IMR-90 (cell line): ENCODE measurements at regions not wholly inside any gene's neighbourhood (a gene's known extent, or its start where the extent isn't known, plus 50 kb on each side); places are given as distances from the start of the nearest gene placed in this dataset.

Experiments
- ATAC-seq: fragments of 200-7000 bp; cut with Tn5 transposase; 2 replicates; pipeline ENCODE4 v1.9.1; 2020; ENCODE audit warnings: low read depth, mild to moderate bottlenecking, moderate library complexity
- BruUV-seq: library from RNA; stranded (reverse); fragments of 400-500 nt; replicated peaks from 2 replicates; lab custom pipeline; 2021; lab: Mats Ljungman, UMichigan
- CTCF ChIA-PET: fragments of 300-600 bp; formaldehyde crosslinking; extraction: SDS; loops from one replicate; lab custom pipeline; 2021; ENCODE audit warnings: antibody characterized with exemption; lab: Yijun Ruan, JAX
- POLR2A ChIA-PET: fragments of 300-600 bp; sonication (Branson Sonifier 250); formaldehyde crosslinking; loops from one replicate; lab custom pipeline; 2022; ENCODE audit warnings: antibody characterized with exemption; ENCODE audit not compliant: unreplicated experiment; lab: Charles Lee
- DNase-seq: peaks from one replicate; pipeline ENCODE4 v3.0.0; 2013
- H2AFZ ChIP-seq: replicated peaks from 2 replicates; pipeline ENCODE3; 2013; ENCODE audit warnings: low read length, mild to moderate bottlenecking; ENCODE audit not compliant: poor library complexity
- H2AK5ac ChIP-seq: 2 replicates; pipeline ENCODE4 v1.6.1; 2013; ENCODE audit warnings: low read depth, low read length, inconsistent platforms
- H2AK9ac ChIP-seq: replicated peaks from 2 replicates; pipeline ENCODE3; 2013; ENCODE audit warnings: mild to moderate bottlenecking, low read depth, low read length, moderate library complexity; ENCODE audit not compliant: poor library complexity
- H2BK120ac ChIP-seq: 2 replicates; pipeline ENCODE4 v1.6.1; 2013; ENCODE audit warnings: low read depth, low read length, inconsistent platforms
- H2BK15ac ChIP-seq: 3 replicates; pipeline ENCODE4 v1.6.1; 2013; ENCODE audit warnings: low read depth, low read length, inconsistent platforms
- H2BK20ac ChIP-seq: 2 replicates; pipeline ENCODE4 v1.6.1; 2013; ENCODE audit warnings: low read depth, mild to moderate bottlenecking, inconsistent platforms, low read length, moderate library complexity
- H2BK5ac ChIP-seq: 2 replicates; pipeline ENCODE4 v1.6.1; 2013; ENCODE audit warnings: mild to moderate bottlenecking, low read depth, low read length, inconsistent platforms; ENCODE audit not compliant: poor library complexity, severe bottlenecking
- H3K14ac ChIP-seq: replicated peaks from 2 replicates; pipeline ENCODE4 v1.6.1; 2013; ENCODE audit warnings: low read depth, low read length, inconsistent platforms
- H3K18ac ChIP-seq: 2 replicates; pipeline ENCODE4 v1.6.1; 2013; ENCODE audit warnings: low read depth, low read length, control low read depth
- H3K23ac ChIP-seq: 2 replicates; pipeline ENCODE4 v1.6.1; 2013; ENCODE audit warnings: low read depth, low read length, inconsistent platforms
- H3K27ac ChIP-seq: 2 replicates; pipeline ENCODE4 v1.5.1; 2013; ENCODE audit warnings: mild to moderate bottlenecking, control low read depth, low read length; ENCODE audit not compliant: insufficient read depth
- H3K27me3 ChIP-seq: 2 replicates; pipeline ENCODE4 v1.6.1; 2013; ENCODE audit warnings: low read length; ENCODE audit not compliant: control insufficient read depth, insufficient read depth
- H3K36me3 ChIP-seq: 2 replicates; pipeline ENCODE4 v1.6.1; 2013; ENCODE audit warnings: low read length, mixed read lengths; ENCODE audit not compliant: control insufficient read depth, insufficient read depth
- H3K4ac ChIP-seq: 2 replicates; pipeline ENCODE4 v1.6.1; 2013; ENCODE audit warnings: low read depth, low read length, inconsistent platforms
- H3K4me1 ChIP-seq: 2 replicates; pipeline ENCODE4 v1.6.1; 2013; ENCODE audit warnings: low read length, mixed read lengths; ENCODE audit not compliant: control insufficient read depth, insufficient read depth
- H3K4me2 ChIP-seq: 2 replicates; pipeline ENCODE4 v1.6.1; 2013; ENCODE audit warnings: low read depth, mild to moderate bottlenecking, control low read depth, low read length, moderate library complexity
- H3K4me3 ChIP-seq: 2 replicates; pipeline ENCODE4 v1.5.1; 2013; ENCODE audit warnings: low read depth, mild to moderate bottlenecking, control low read depth, low read length, moderate library complexity; ENCODE audit not compliant: insufficient read depth
- H3K56ac ChIP-seq: 2 replicates; pipeline ENCODE4 v1.6.1; 2013; ENCODE audit warnings: low read length, inconsistent platforms; ENCODE audit not compliant: insufficient read depth; ENCODE audit errors: extremely low read depth
- H3K79me1 ChIP-seq, 2 experiments: 2 replicates each; pipeline ENCODE4 v1.6.1; 2013; ENCODE audit warnings: low read length in 2 of 2, inconsistent platforms in 1 of 2, low read depth in 1 of 2
- H3K9ac ChIP-seq: 2 replicates; pipeline ENCODE4 v1.6.1; 2013; ENCODE audit warnings: low read depth, low read length, control low read depth
- H3K9me1 ChIP-seq: 2 replicates; pipeline ENCODE4 v1.6.1; 2013; ENCODE audit warnings: low read length, inconsistent platforms; ENCODE audit not compliant: insufficient read depth
- H3K9me3 ChIP-seq: 2 replicates; pipeline ENCODE4 v1.6.1; 2013; ENCODE audit warnings: low read length; ENCODE audit not compliant: control insufficient read depth, insufficient read depth
- H4K20me1 ChIP-seq: 2 replicates; pipeline ENCODE4 v1.6.1; 2013; ENCODE audit warnings: low read length, inconsistent platforms; ENCODE audit not compliant: insufficient read depth
- H4K5ac ChIP-seq: 2 replicates; pipeline ENCODE4 v1.6.1; 2013; ENCODE audit warnings: mild to moderate bottlenecking, low read depth, low read length, control low read depth
- H4K8ac ChIP-seq, 2 experiments: 2 replicates each; pipeline ENCODE4 v1.6.1; 2013; ENCODE audit warnings: low read depth in 2 of 2, low read length in 2 of 2, control low read depth in 1 of 2, inconsistent platforms in 1 of 2
- H4K91ac ChIP-seq: 2 replicates; pipeline ENCODE4 v1.6.1; 2013; ENCODE audit warnings: low read depth, low read length, inconsistent platforms; ENCODE audit not compliant: insufficient read depth
- CEBPB ChIP-seq: IDR thresholded peaks from 2 replicates; pipeline ENCODE4 v1.6.1; 2012; ENCODE audit warnings: low read depth, low read length, improper control_type of control experiment
- MXI1 ChIP-seq: IDR thresholded peaks from 2 replicates; pipeline ENCODE4 v1.6.1; 2012; ENCODE audit warnings: low read depth, mild to moderate bottlenecking, low read length, moderate library complexity, borderline replicate concordance
- NFE2L2 ChIP-seq: fragments of 150-350 bp; IDR thresholded peaks from 2 replicates; pipeline ENCODE4 v1.6.1; 2016; ENCODE audit warnings: low read depth, mild to moderate bottlenecking, low read length
- RAD21 ChIP-seq: IDR thresholded peaks from 2 replicates; pipeline ENCODE4 v1.6.1; 2012; ENCODE audit warnings: low read length, improper control_type of control experiment
- WGBS, 2 experiments: methylation state at CpG; one replicate each; pipeline versions ENCODE4 v1.1.5 to v1.1.7; 2013; ENCODE audit warnings: missing lambda C conversion rate in 2 of 2; ENCODE audit not compliant: insufficient read length in 1 of 2; ENCODE audit errors: extremely low coverage in 2 of 2; 5-methylcytosine and 5-hydroxymethylcytosine counted together
- dilution Hi-C: fragments of 300-500 bp; cut with HindIII; formaldehyde crosslinking; loops from one replicate; pipeline ENCODE4 v1.14.3; 2018; ENCODE audit warnings: low sequenced_read_pairs; ENCODE audit not compliant: unreplicated experiment
- in situ Hi-C: fragments of 300-500 bp; cut with MboI; formaldehyde crosslinking; loops from 3 replicates; pipeline ENCODE4 v1.14.3; 2019; ENCODE audit warnings: low sequenced_read_pairs, inconsistent platforms, mixed read lengths
- intact Hi-C: fragments of 100-400 bp; cut with micrococcal nuclease; formaldehyde crosslinking; loops from 2 replicates; pipeline ENCODE4 v1.10.0; 2022

DNA sequence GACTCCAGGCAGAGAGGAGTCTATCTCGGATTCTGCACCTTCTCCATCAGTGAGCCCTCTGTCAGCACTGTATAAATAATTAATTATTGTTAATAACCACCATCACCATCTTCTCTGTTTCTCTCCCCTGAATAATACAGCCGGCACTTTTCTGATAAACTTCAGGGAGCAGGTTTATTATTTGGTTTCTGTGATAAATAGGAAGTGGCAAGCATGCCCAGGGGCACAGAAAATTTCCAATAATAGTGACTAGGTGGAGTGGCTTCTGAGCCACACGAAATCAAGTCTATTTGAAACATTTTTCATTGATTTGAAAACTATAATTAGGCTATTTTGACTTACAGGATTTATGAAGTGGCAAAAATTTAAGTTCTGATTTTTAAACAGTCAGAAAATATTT lies 186.8 kb upstream of the TMEM229A start:
- TF ChIP-seq NFE2L2 = no peak
- TF ChIP-seq MXI1 = no peak
- TF ChIP-seq CEBPB = no peak
- no peak for TF ChIP-seq RAD21
- Histone ChIP-seq H2BK20ac (no peak overlapping the region), H4K5ac (no peak overlapping the region), H4K8ac (no peak overlapping the region), H3K23ac (no peak overlapping the region), H3K56ac (no peak overlapping the region), H3K27ac (no peak overlapping the region), H2AK9ac (no peak overlapping the region), H3K27me3 (0 out of 2 replicates have a peak, but pooled peaks cover 1% of the 10 kb centered on the region), H2BK120ac (no peak overlapping the region), H4K20me1 (no peaks in the 10 kb centered on the region), H3K36me3 (no peaks in the 10 kb centered on the region), H2AK5ac (no peak overlapping the region), H3K79me1 (no peaks in the 10 kb centered on the region), H3K9ac (no peak overlapping the region), H3K4ac (no peak overlapping the region), H2BK5ac (no peak overlapping the region), H3K18ac (no peak overlapping the region), H3K4me3 (no peak overlapping the region), H3K4me1 (no peaks in the 10 kb centered on the region), H3K14ac (no peak overlapping the region), H3K9me3 (peaks cover 7% of the 10 kb centered on the region; the same call in 1 of the 2 replicates), H4K91ac (no peak overlapping the region), H3K9me1 (no peaks in the 10 kb centered on the region), H2AFZ (no peak overlapping the region), H2BK15ac (no peak overlapping the region), H3K4me2 (no peak overlapping the region)
- WGBS, 2 experiments = no CpG with 5 or more reads among the region's 3 CpGs
- BruUV-seq = no TSS peak
- no peak for DNase-seq
- dilution Hi-C loops = no loop called here
- ChIA-PET POLR2A (no interaction called here), CTCF (no interaction called here)
- in situ Hi-C loops = no loop called here
- intact Hi-C loops = no loop called here
- ATAC-seq = no peak
